ENCODE measurements at regions not wholly inside any gene's neighbourhood (a gene's known extent, or its start where the extent isn't known, plus 50 kb on each side); places are given as distances from the start of the nearest gene placed in this dataset.

DNA sequence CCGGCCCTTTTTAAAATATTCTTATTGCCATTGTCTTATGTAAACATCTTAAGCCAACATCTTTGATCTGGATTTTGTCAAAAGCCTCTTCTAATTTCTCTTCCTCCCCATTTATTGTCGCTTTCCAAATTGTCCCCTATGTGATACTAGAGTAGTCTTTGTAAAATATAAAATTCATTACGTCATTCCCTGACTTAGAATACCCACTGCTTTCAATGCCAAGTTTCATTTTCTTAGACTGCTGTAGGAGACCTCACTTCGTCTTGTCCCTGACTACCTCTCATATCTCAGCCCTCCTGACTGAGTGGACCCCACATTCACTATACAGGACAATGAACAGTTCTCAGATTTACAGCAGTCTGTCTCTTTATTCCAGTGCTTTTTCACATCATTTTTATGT, 633.9 kb upstream of the LMO3 start:
- TF ChIP-seq, protein P1, sequence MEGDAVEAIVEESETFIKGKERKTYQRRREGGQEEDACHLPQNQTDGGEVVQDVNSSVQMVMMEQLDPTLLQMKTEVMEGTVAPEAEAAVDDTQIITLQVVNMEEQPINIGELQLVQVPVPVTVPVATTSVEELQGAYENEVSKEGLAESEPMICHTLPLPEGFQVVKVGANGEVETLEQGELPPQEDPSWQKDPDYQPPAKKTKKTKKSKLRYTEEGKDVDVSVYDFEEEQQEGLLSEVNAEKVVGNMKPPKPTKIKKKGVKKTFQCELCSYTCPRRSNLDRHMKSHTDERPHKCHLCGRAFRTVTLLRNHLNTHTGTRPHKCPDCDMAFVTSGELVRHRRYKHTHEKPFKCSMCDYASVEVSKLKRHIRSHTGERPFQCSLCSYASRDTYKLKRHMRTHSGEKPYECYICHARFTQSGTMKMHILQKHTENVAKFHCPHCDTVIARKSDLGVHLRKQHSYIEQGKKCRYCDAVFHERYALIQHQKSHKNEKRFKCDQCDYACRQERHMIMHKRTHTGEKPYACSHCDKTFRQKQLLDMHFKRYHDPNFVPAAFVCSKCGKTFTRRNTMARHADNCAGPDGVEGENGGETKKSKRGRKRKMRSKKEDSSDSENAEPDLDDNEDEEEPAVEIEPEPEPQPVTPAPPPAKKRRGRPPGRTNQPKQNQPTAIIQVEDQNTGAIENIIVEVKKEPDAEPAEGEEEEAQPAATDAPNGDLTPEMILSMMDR (IDR thresholded peaks at IDR 0.05 in 4 of 5, conservative IDR thresholded peaks at IDR 0.05 in 1 of 5) = no peak
- TF ChIP-seq POLR2A (IDR thresholded peaks at IDR 0.05) = no peak
